ENCODE measurements at regions not wholly inside any gene's neighbourhood (a gene's known extent, or its start where the extent isn't known, plus 50 kb on each side); places are given as distances from the start of the nearest gene placed in this dataset.

DNA sequence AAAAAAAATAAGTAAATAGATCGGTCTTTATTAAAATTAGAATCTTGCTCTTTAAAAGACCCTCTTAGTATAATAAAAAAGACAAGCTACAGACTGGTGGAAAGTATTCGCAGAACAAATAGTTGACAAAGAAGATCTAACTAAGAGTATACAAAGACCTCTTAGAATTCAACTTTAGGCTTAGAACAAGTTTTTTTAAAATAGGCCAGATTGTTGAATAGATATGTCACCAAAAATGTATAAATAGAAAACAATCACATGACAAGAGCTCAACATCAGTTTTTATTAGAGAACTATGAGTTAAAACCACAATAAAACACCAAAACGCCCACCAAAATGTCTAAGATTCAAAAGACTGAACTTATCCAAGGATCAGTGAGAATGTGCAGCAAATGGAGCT lies 632.7 kb upstream of the PTCHD4 start:
- H3K4me1 ChIP-seq (ENCODE audit: insufficient read depth, low read length): no peaks in the 10 kb centered on the region
- no peaks in the 10 kb centered on the region for H3K79me2 ChIP-seq (ENCODE audit: insufficient read depth, low read length)
- DNase-seq: no peak
- H2AFZ ChIP-seq (ENCODE audit: low read length): no peak overlapping the region
- no peak overlapping the region for H2BK5ac ChIP-seq (ENCODE audit: insufficient read length, low read length)
- no peak overlapping the region for H4K5ac ChIP-seq (ENCODE audit: insufficient read length, low read depth, low read length)
- no peaks in the 10 kb centered on the region for H3K27me3 ChIP-seq (ENCODE audit: insufficient read depth, low read length)
- TF ChIP-seq, protein P1, sequence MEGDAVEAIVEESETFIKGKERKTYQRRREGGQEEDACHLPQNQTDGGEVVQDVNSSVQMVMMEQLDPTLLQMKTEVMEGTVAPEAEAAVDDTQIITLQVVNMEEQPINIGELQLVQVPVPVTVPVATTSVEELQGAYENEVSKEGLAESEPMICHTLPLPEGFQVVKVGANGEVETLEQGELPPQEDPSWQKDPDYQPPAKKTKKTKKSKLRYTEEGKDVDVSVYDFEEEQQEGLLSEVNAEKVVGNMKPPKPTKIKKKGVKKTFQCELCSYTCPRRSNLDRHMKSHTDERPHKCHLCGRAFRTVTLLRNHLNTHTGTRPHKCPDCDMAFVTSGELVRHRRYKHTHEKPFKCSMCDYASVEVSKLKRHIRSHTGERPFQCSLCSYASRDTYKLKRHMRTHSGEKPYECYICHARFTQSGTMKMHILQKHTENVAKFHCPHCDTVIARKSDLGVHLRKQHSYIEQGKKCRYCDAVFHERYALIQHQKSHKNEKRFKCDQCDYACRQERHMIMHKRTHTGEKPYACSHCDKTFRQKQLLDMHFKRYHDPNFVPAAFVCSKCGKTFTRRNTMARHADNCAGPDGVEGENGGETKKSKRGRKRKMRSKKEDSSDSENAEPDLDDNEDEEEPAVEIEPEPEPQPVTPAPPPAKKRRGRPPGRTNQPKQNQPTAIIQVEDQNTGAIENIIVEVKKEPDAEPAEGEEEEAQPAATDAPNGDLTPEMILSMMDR (conservative IDR thresholded peaks at IDR 0.05): no peak
- no peak overlapping the region for H2BK12ac ChIP-seq (ENCODE audit: insufficient read length, low read depth, low read length)
- no peak overlapping the region for H3K4me3 Mint-ChIP-seq
- no peak overlapping the region for H2BK120ac ChIP-seq (ENCODE audit: low read depth, low read length, poor library complexity, severe bottlenecking)
- WGBS (ENCODE audit: extremely low coverage, insufficient read length, low lambda C conversion rate): no CpG with 5 or more reads among the region's 3 CpGs
- H3K27me3 Mint-ChIP-seq (ENCODE audit: low read depth): no peaks in the 10 kb centered on the region; the same call in 1 of the 2 replicates
- H3K23ac ChIP-seq (ENCODE audit: insufficient read length, low read depth, low read length): no peak overlapping the region
- H3K9ac ChIP-seq (ENCODE audit: extremely low read depth, insufficient read length, low read length): no peak overlapping the region
- no peak overlapping the region for H3T11ph ChIP-seq (ENCODE audit: low read length)
- no peaks in the 10 kb centered on the region for H3K23me2 ChIP-seq (ENCODE audit: insufficient read length, low read depth, low read length, poor library complexity, severe bottlenecking)
- H3K18ac ChIP-seq (ENCODE audit: insufficient read length, low read depth, low read length): no peak overlapping the region
- H3K36me3 Mint-ChIP-seq (ENCODE audit: insufficient read depth in 1 of 3, low read depth in 3 of 3): 0 out of 7 replicates have a peak, but pooled peaks cover 0 to 3% (median 0%) of the 10 kb centered on the region in 3 experiments
- no peak overlapping the region for H2BK15ac ChIP-seq (ENCODE audit: low read depth, low read length)
- H3K4me1 Mint-ChIP-seq: peaks cover 0 to 1% of the 10 kb centered on the region in 2 experiments; a peak in 1 of 4 replicates
- H4K91ac ChIP-seq (ENCODE audit: insufficient read length, low read depth, low read length): no peak overlapping the region
- H3K56ac ChIP-seq (ENCODE audit: insufficient read length, low read depth, low read length): no peak overlapping the region
- no peaks in the 10 kb centered on the region for H3K9me3 ChIP-seq (ENCODE audit: control insufficient read depth, low read depth, low read length)
- no peak overlapping the region for H2AK5ac ChIP-seq (ENCODE audit: insufficient read length, low read length)
- no peak overlapping the region for H3K14ac ChIP-seq (ENCODE audit: insufficient read depth, low read length)
- H3K27ac Mint-ChIP-seq: no peak overlapping the region
- no peak overlapping the region for H3K27ac ChIP-seq (ENCODE audit: insufficient read length, low read depth, low read length)
- H4K8ac ChIP-seq (replicated peaks; ENCODE audit: insufficient read length, low read depth, low read length): no peak overlapping the region
- H4K20me1 ChIP-seq (ENCODE audit: control insufficient read depth, insufficient read depth, insufficient read length): no peaks in the 10 kb centered on the region
- H2BK20ac ChIP-seq (ENCODE audit: low read depth, low read length, poor library complexity, severe bottlenecking): no peak overlapping the region
- peaks cover 6 to 7% of the 10 kb centered on the region in 2 experiments; a peak in 2 of 5 replicates for H3K9me3 Mint-ChIP-seq
- H3K4ac ChIP-seq (ENCODE audit: low read depth, low read length): no peak overlapping the region
- H3K79me1 ChIP-seq (ENCODE audit: insufficient read depth, low read depth, low read length, poor library complexity, severe bottlenecking): no peaks in the 10 kb centered on the region
- H3K4me2 ChIP-seq (ENCODE audit: insufficient read depth, insufficient read length, low read length): no peak overlapping the region

Measured in H9 (cell line).